HG02763 (cell line): ENCODE measurements at regions not wholly inside any gene's neighbourhood (a gene's known extent, or its start where the extent isn't known, plus 50 kb on each side); places are given as distances from the start of the nearest gene placed in this dataset.
"Not testable (repeated sequence)": the region's sequence is repeated elsewhere in the genome, so short reads cannot be mapped to it uniquely, and the experiment has no call there.

Source experiments
- ATAC-seq: cut with Tn5 transposase; IDR thresholded peaks from one replicate; pipeline ENCODE4 v1.9.1; 2021; ENCODE audit warnings: mild to moderate bottlenecking, moderate library complexity; ENCODE audit not compliant: unreplicated experiment

- ATAC-seq, result no peak
These were observed 177.2 kb upstream of the NETO1 start for GRCh38 chr18:73045037-73045436.

- no peak for ATAC-seq
These were observed 175.8 kb upstream of the NETO1 start for GRCh38 chr18:73043611-73044010.

- ATAC-seq, result no peak
These were observed 175.4 kb upstream of the NETO1 start for GRCh38 chr18:73043211-73043610.

GRCh38 chr18:73040247-73040646 lies 172.5 kb upstream of the NETO1 start:
- ATAC-seq, result no peak

GRCh38 chr18:73038336-73038735 lies 170.5 kb upstream of the NETO1 start:
- no peak for ATAC-seq

GRCh38 chr18:73023975-73024374 lies 156.2 kb upstream of the NETO1 start:
- no peak for ATAC-seq

- ATAC-seq, result no peak
These were observed 141.9 kb upstream of the NETO1 start for GRCh38 chr18:73009691-73010090.

GRCh38 chr18:73007915-73008308 lies 140.1 kb upstream of the NETO1 start:
- ATAC-seq, result no peak

GRCh38 chr18:73007195-73007914 lies 139.6 kb upstream of the NETO1 start:
- no peak for ATAC-seq

- no peak for ATAC-seq
These were observed 138.5 kb upstream of the NETO1 start for GRCh38 chr18:73006331-73006730.

GRCh38 chr18:73004260-73004659 lies 136.5 kb upstream of the NETO1 start:
- ATAC-seq, result no peak

- ATAC-seq, result no peak
These were observed 132.3 kb upstream of the NETO1 start for GRCh38 chr18:72999971-73000607.

GRCh38 chr18:72995558-72995957 lies 127.8 kb upstream of the NETO1 start:
- no peak for ATAC-seq

- ATAC-seq, result no peak
These were observed 125.5 kb upstream of the NETO1 start for GRCh38 chr18:72993250-72993649.

- no peak for ATAC-seq
These were observed 123.6 kb upstream of the NETO1 start for GRCh38 chr18:72991379-72991778.

GRCh38 chr18:72987570-72987969 lies 119.8 kb upstream of the NETO1 start:
- ATAC-seq, result not testable (repeated sequence)

- no peak for ATAC-seq
These were observed 118.3 kb upstream of the NETO1 start for GRCh38 chr18:72986103-72986502.

GRCh38 chr18:72985686-72986085 lies 117.9 kb upstream of the NETO1 start:
- ATAC-seq, result no peak

- ATAC-seq, result no peak
These were observed 116.5 kb upstream of the NETO1 start for GRCh38 chr18:72984290-72984689.

- ATAC-seq, result no peak
These were observed 106.1 kb upstream of the NETO1 start for GRCh38 chr18:72973841-72974240.

GRCh38 chr18:72965616-72966015 lies 97.8 kb upstream of the NETO1 start:
- ATAC-seq, result no peak

GRCh38 chr18:72958195-72958594 lies 90.4 kb upstream of the NETO1 start:
- ATAC-seq, result not testable (repeated sequence)

GRCh38 chr18:72948439-72948838 lies 80.7 kb upstream of the NETO1 start:
- ATAC-seq, result no peak
